H1 (cell line): ENCODE measurements at regions not wholly inside any gene's neighbourhood (a gene's known extent, or its start where the extent isn't known, plus 50 kb on each side); places are given as distances from the start of the nearest gene placed in this dataset.
A peak's percentile ranks its signal among the peaks of the same experiment; 100 is the strongest.

ENCODE experiments used
- CTCF ChIA-PET: fragments of 300-600 bp; sonication (Branson Sonifier 250); formaldehyde crosslinking; loops from one replicate; lab custom pipeline; 2021; ENCODE audit not compliant: partially characterized antibody; lab: Charles Lee
- POLR2A ChIA-PET: fragments of 300-600 bp; sonication (Branson Sonifier 250); formaldehyde crosslinking; loops from one replicate; lab custom pipeline; 2021; ENCODE audit warnings: inconsistent platforms; ENCODE audit not compliant: partially characterized antibody; lab: Charles Lee
- DNase-seq, 2 experiments: peaks; one replicate each; pipeline versions ENCODE4 v3.0.0 to v3.0.0-alpha.2; 2010 to 2022; ENCODE audit warnings: low spot score in 2 of 2, low read depth in 1 of 2, mixed read lengths in 1 of 2
- FAIRE-seq: peaks from 2 replicates; lab custom pipeline; 2011; peaks lifted over from hg19 to GRCh38; lab: Jason Lieb, UNC
- H2AFZ ChIP-seq: 2 replicates; pipeline ENCODE4 v1.8.1; 2012; ENCODE audit warnings: low read length, inconsistent platforms
- H2AK5ac ChIP-seq: 2 replicates; pipeline ENCODE4 v1.6.1; 2013; ENCODE audit warnings: low read depth, low read length
- H2BK120ac ChIP-seq: replicated peaks from 2 replicates; pipeline ENCODE3; 2013; ENCODE audit warnings: low read depth, low read length, inconsistent platforms
- H2BK12ac ChIP-seq: 2 replicates; pipeline ENCODE4 v1.6.1; 2013; ENCODE audit warnings: low read depth, low read length
- H2BK15ac ChIP-seq: 2 replicates; pipeline ENCODE4 v1.6.1; 2013; ENCODE audit warnings: low read length
- H2BK20ac ChIP-seq: 2 replicates; pipeline ENCODE4 v1.6.1; 2013; ENCODE audit warnings: low read length
- H2BK5ac ChIP-seq: 2 replicates; pipeline ENCODE4 v1.6.1; 2013; ENCODE audit warnings: low read depth, low read length
- H3K14ac ChIP-seq: 2 replicates; pipeline ENCODE4 v1.6.1; 2013; ENCODE audit warnings: inconsistent platforms; ENCODE audit not compliant: insufficient read length
- H3K18ac ChIP-seq: 2 replicates; pipeline ENCODE4 v1.6.1; 2013; ENCODE audit warnings: low read length; ENCODE audit errors: extremely low read depth
- H3K23ac ChIP-seq: 2 replicates; pipeline ENCODE4 v1.6.1; 2013; ENCODE audit warnings: inconsistent platforms; ENCODE audit not compliant: insufficient read length
- H3K23me2 ChIP-seq: 2 replicates; pipeline ENCODE4 v1.6.1; 2013; ENCODE audit warnings: low read depth, low read length
- H3K27ac ChIP-seq: 2 replicates; pipeline ENCODE4 v1.6.1; 2011; ENCODE audit warnings: low read depth, low read length, inconsistent platforms
- H3K27me3 ChIP-seq, 4 experiments: replicated peaks in 1 of 4; 1 replicate in 1 of 4; 2 replicates in 3 of 4; pipeline versions ENCODE4 v1.6.1 to v1.8.1; 2011 to 2013; ENCODE audit warnings: low read length in 3 of 4, mild to moderate bottlenecking in 3 of 4, inconsistent platforms in 2 of 4, mixed read lengths in 2 of 4, moderate library complexity in 1 of 4; ENCODE audit not compliant: control insufficient read depth in 3 of 4, insufficient read depth in 3 of 4; ENCODE audit errors: extremely low read depth in 1 of 4
- H3K36me3 ChIP-seq, 4 experiments: 2 replicates each; pipeline versions ENCODE4 v1.6.1 to v1.8.1; 2011 to 2013; ENCODE audit warnings: mild to moderate bottlenecking in 4 of 4, low read length in 3 of 4, moderate library complexity in 2 of 4, control low read depth in 1 of 4, inconsistent platforms in 1 of 4; ENCODE audit not compliant: insufficient read depth in 4 of 4, control insufficient read depth in 2 of 4
- H3K4ac ChIP-seq: replicated peaks from 2 replicates; pipeline ENCODE3; 2013; ENCODE audit warnings: low read length, low read depth, mixed read lengths, inconsistent platforms; ENCODE audit not compliant: insufficient read length
- H3K4me1 ChIP-seq, 4 experiments: replicated peaks in 1 of 4; 1 replicate in 1 of 4; 2 replicates in 3 of 4; pipeline versions ENCODE4 v1.6.1 to v1.8.1; 2011 to 2013; ENCODE audit warnings: low read length in 3 of 4, inconsistent platforms in 2 of 4, mixed read lengths in 1 of 4; ENCODE audit not compliant: insufficient read depth in 4 of 4, control insufficient read depth in 3 of 4
- H3K4me2 ChIP-seq, 2 experiments: 2 replicates each; pipeline versions ENCODE4 v1.6.1 to v1.8.1; 2011 to 2013; ENCODE audit warnings: low read depth in 2 of 2, low read length in 2 of 2, control low read depth in 1 of 2, inconsistent platforms in 1 of 2, mild to moderate bottlenecking in 1 of 2; ENCODE audit not compliant: insufficient read depth in 1 of 2
- H3K4me3 ChIP-seq, 4 experiments: fragments of 200-600, 300-600 bp in 1 of 4; sonication (generic), shearing (Covaris generic), sonication (Bioruptor Twin) in 1 of 4; 2 replicates each; pipeline versions ENCODE4 v1.5.1 to v1.8.1; 2011 to 2016; ENCODE audit warnings: low read length in 4 of 4, low read depth in 3 of 4, control low read depth in 2 of 4, inconsistent platforms in 2 of 4, mild to moderate bottlenecking in 2 of 4, mixed read lengths in 1 of 4, moderate library complexity in 1 of 4; ENCODE audit not compliant: insufficient read depth in 2 of 4; ENCODE audit errors: extremely low read depth in 1 of 4
- H3K56ac ChIP-seq: replicated peaks from 2 replicates; pipeline ENCODE3; 2013; ENCODE audit warnings: low read depth, mild to moderate bottlenecking, mixed read lengths, low read length, inconsistent platforms; ENCODE audit not compliant: insufficient read length
- H3K79me1 ChIP-seq: 2 replicates; pipeline ENCODE4 v1.6.1; 2013; ENCODE audit warnings: low read depth, low read length, control low read depth
- H3K79me2 ChIP-seq, 2 experiments: 2 replicates each; pipeline versions ENCODE4 v1.6.1 to v1.8.1; 2012 to 2013; ENCODE audit warnings: low read length in 2 of 2, mild to moderate bottlenecking in 2 of 2, inconsistent platforms in 1 of 2; ENCODE audit not compliant: insufficient read depth in 2 of 2, control insufficient read depth in 1 of 2
- H3K9ac ChIP-seq, 4 experiments: replicated peaks in 1 of 4; 1 replicate in 1 of 4; 2 replicates in 3 of 4; pipeline versions ENCODE4 v1.6.1 to v1.8.1; 2011 to 2013; ENCODE audit warnings: low read depth in 3 of 4, low read length in 3 of 4, control low read depth in 2 of 4, mild to moderate bottlenecking in 2 of 4, moderate library complexity in 2 of 4, inconsistent platforms in 1 of 4; ENCODE audit errors: extremely low read depth in 1 of 4
- H3K9me3 ChIP-seq, 2 experiments: 2 replicates each; pipeline versions ENCODE4 v1.6.1 to v1.8.1; 2012 to 2013; ENCODE audit warnings: mild to moderate bottlenecking in 2 of 2, moderate library complexity in 2 of 2, control low read depth in 1 of 2, inconsistent platforms in 1 of 2, low read depth in 1 of 2, low read length in 1 of 2, mixed read lengths in 1 of 2; ENCODE audit not compliant: insufficient read depth in 2 of 2
- H4K20me1 ChIP-seq, 2 experiments: replicated peaks in 1 of 2; 2 replicates each; pipeline versions ENCODE3 to v1.8.1; 2011 to 2013; ENCODE audit warnings: inconsistent platforms in 2 of 2, low read length in 2 of 2, mild to moderate bottlenecking in 1 of 2; ENCODE audit not compliant: insufficient read depth in 2 of 2, control insufficient read depth in 1 of 2
- H4K5ac ChIP-seq: 2 replicates; pipeline ENCODE4 v1.6.1; 2013; ENCODE audit warnings: low read length, low read depth, mixed read lengths, inconsistent platforms; ENCODE audit not compliant: insufficient read length
- H4K8ac ChIP-seq: 2 replicates; pipeline ENCODE4 v1.8.0; 2013; ENCODE audit warnings: mild to moderate bottlenecking, moderate library complexity, low read length, inconsistent platforms; ENCODE audit not compliant: insufficient read depth; ENCODE audit errors: extremely low read depth
- H4K91ac ChIP-seq: replicated peaks from 2 replicates; pipeline ENCODE3; 2013; ENCODE audit warnings: low read length, mixed read lengths, inconsistent platforms; ENCODE audit not compliant: insufficient read length
- BCL11A ChIP-seq, 2 experiments: IDR thresholded peaks; one replicate each; pipeline ENCODE4 v1.6.1; 2011; ENCODE audit warnings: low read depth in 2 of 2, low read length in 2 of 2, mild to moderate bottlenecking in 2 of 2
- CEBPB ChIP-seq: IDR thresholded peaks from 2 replicates; pipeline ENCODE4 v1.6.1; 2012; ENCODE audit warnings: low read depth, low read length
- CREB1 ChIP-seq: IDR thresholded peaks from 2 replicates; pipeline ENCODE4 v1.6.1; 2012; ENCODE audit warnings: inconsistent platforms
- GABPA ChIP-seq: IDR thresholded peaks from 2 replicates; pipeline ENCODE4 v1.6.1; 2011; ENCODE audit warnings: mild to moderate bottlenecking, low read length, moderate library complexity, borderline replicate concordance; ENCODE audit not compliant: insufficient read depth
- KDM4A ChIP-seq: IDR thresholded peaks from one replicate; pipeline ENCODE4 v1.7.1; 2012; ENCODE audit warnings: low read depth, mild to moderate bottlenecking, moderate library complexity, low read length, inconsistent platforms; ENCODE audit not compliant: severe bottlenecking
- KDM5A ChIP-seq: fragments of 200-600 bp; IDR thresholded peaks from 2 replicates; pipeline ENCODE4 v1.7.1; 2012; ENCODE audit warnings: mild to moderate bottlenecking, low read length, inconsistent platforms, mixed read lengths
- NRF1 ChIP-seq: IDR thresholded peaks from 2 replicates; pipeline ENCODE4 v1.6.1; 2011; ENCODE audit warnings: mild to moderate bottlenecking, low read depth, low read length, improper control_type of control experiment
- PHF8 ChIP-seq: fragments of 200-600 bp; sonication (generic); conservative IDR thresholded peaks from 2 replicates; pipeline ENCODE4 v1.7.1; 2012; ENCODE audit warnings: low read depth, mild to moderate bottlenecking, inconsistent platforms, low read length, moderate library complexity
- POLR2A ChIP-seq, 2 experiments: IDR thresholded peaks; 1 replicate in 1 of 2; 2 replicates in 1 of 2; pipeline ENCODE4 v1.6.1; 2011; ENCODE audit warnings: low read depth in 2 of 2, low read length in 2 of 2, mild to moderate bottlenecking in 2 of 2; ENCODE audit errors: control extremely low read depth in 1 of 2
- RNF2 ChIP-seq: fragments of 200-900, 300-1000 bp; sonication (generic); IDR thresholded peaks from 2 replicates; pipeline ENCODE4 v1.7.1; 2016; ENCODE audit warnings: borderline replicate concordance, low read depth, mild to moderate bottlenecking, antibody characterized with exemption, low read length; ENCODE audit not compliant: poor library complexity, severe bottlenecking; ENCODE audit errors: missing control alignments
- RXRA ChIP-seq: IDR thresholded peaks from 2 replicates; pipeline ENCODE4 v1.6.1; 2011; ENCODE audit warnings: low read depth, mild to moderate bottlenecking, low read length, moderate library complexity; ENCODE audit not compliant: insufficient read depth
- SAP30 ChIP-seq: fragments of 300-600 bp; sonication (generic); IDR thresholded peaks from 2 replicates; pipeline ENCODE4 v1.7.1; 2012; ENCODE audit warnings: low read length, moderate library complexity, mild to moderate bottlenecking, inconsistent platforms; ENCODE audit not compliant: insufficient read depth, insufficient replicate concordance
- SP4 ChIP-seq: IDR thresholded peaks from 2 replicates; pipeline ENCODE4 v1.6.1; 2012; ENCODE audit warnings: low read length, inconsistent platforms
- TBP ChIP-seq: IDR thresholded peaks from 2 replicates; pipeline ENCODE4 v1.6.1; 2011; ENCODE audit warnings: low read depth, low read length, improper control_type of control experiment
- WGBS, 2 experiments: shearing (Covaris generic) in 1 of 2; methylation state at CpG; one replicate each; pipeline versions ENCODE4 v1.1.6 to v1.1.7; 2013 to 2015; ENCODE audit warnings: low lambda C conversion rate in 2 of 2, mixed read lengths in 2 of 2, inconsistent platforms in 1 of 2, low coverage in 1 of 2, missing lambda C conversion rate in 1 of 2; ENCODE audit not compliant: insufficient replicate concordance in 2 of 2, insufficient coverage in 1 of 2, insufficient read length in 1 of 2; ENCODE audit errors: extremely low coverage in 1 of 2, missing lambda C conversion rate in 1 of 2; 5-methylcytosine and 5-hydroxymethylcytosine counted together

GRCh38 chr11:41872426-41872825 is 413.0 kb upstream of the LRRC4C start:
- Histone ChIP-seq H3K23me2 (no peaks in the 10 kb centered on the region), H2BK120ac (no peak overlapping the region), H4K8ac (no peak overlapping the region), H3K4me1 (no peaks in the 10 kb centered on the region), H2BK5ac (no peak overlapping the region), H3K9me3 (no peaks in the 10 kb centered on the region), H3K56ac (no peak overlapping the region), H4K20me1 (no peaks in the 10 kb centered on the region), H3K14ac (no peak overlapping the region), H3K4me2 (no peak overlapping the region), H4K5ac (no peak overlapping the region), H3K36me3 (no peaks in the 10 kb centered on the region), H3K23ac (no peak overlapping the region), H2BK12ac (no peak overlapping the region), H3K9ac (no peak overlapping the region), H2AFZ (0 out of 2 replicates have a peak overlapping the region, but pooled peaks have one; percentile 76), H3K79me2 (no peaks in the 10 kb centered on the region), H3K4me3 (no peak overlapping the region), H2BK15ac (no peak overlapping the region), H2BK20ac (no peak overlapping the region), H3K79me1 (no peaks in the 10 kb centered on the region), H3K18ac (no peak overlapping the region), H3K27me3 (no peaks in the 10 kb centered on the region), H3K27ac (no peak overlapping the region), H2AK5ac (no peak overlapping the region), H3K4ac (no peak overlapping the region), H4K91ac (no peak overlapping the region)
- ChIA-PET CTCF (interaction anchor here (0.6 kb wide), 1 partner anchor 529 kb away, joined by 3 read pairs; no protein-coding TSS in a partner anchor), POLR2A (no interaction called here)
- FAIRE-seq (no peak), DNase-seq (no peak)
- 90% methylated on average over 3 of the region's 3 CpGs; no CpG with 5 or more reads in 1 of the 2 experiments for WGBS, 2 experiments
- TF ChIP-seq KDM4A (no peak), GABPA (no peak), SAP30 (no peak), POLR2A (IDR thresholded peaks at IDR 0.05; ENCODE audit: control extremely low read depth in 1 of 2, low read depth in 2 of 2, low read length in 2 of 2) (no peak), KDM5A (no peak), RNF2 (no peak), CREB1 (no peak), TBP (no peak), BCL11A (IDR thresholded peaks at IDR 0.05; ENCODE audit: low read depth in 2 of 2, low read length in 2 of 2) (no peak), NRF1 (no peak), PHF8 (no peak), CEBPB (no peak), SP4 (no peak), RXRA (no peak)
